Stimulated activated naive CD8-positive, alpha-beta T cell treated with anti-CD3 and anti-CD28 coated beads, Interleukin-15, amount 100 ng/mL, for 72 hours (primary cell): ENCODE measurements at regions not wholly inside any gene's neighbourhood (a gene's known extent, or its start where the extent isn't known, plus 50 kb on each side); places are given as distances from the start of the nearest gene placed in this dataset.
"Not testable (repeated sequence)": the region's sequence is repeated elsewhere in the genome, so short reads cannot be mapped to it uniquely, and the experiment has no call there.

Experiments
- ATAC-seq: fragments of 150-1000 bp; cut with Tn5 transposase; 2 replicates; pipeline ENCODE4 v1.10.0; 2021; ENCODE audit warnings: mild to moderate bottlenecking, moderate library complexity
- DNase-seq, 2 donors: peaks; one replicate each; pipeline ENCODE4 v3.0.0; 2021 to 2022
- H3K27ac Mint-ChIP-seq, 2 donors: one replicate each; pipeline ENCODE4 v1.8.0; 2022; ENCODE audit warnings: mild to moderate bottlenecking in 2 of 2, mixed read lengths in 2 of 2, moderate library complexity in 2 of 2
- H3K27me3 Mint-ChIP-seq: one replicate; pipeline ENCODE4 v1.8.0; 2022; ENCODE audit warnings: mixed read lengths
- H3K4me1 Mint-ChIP-seq: one replicate; pipeline ENCODE4 v1.8.0; 2022; ENCODE audit warnings: mild to moderate bottlenecking, mixed read lengths
- H3K4me3 Mint-ChIP-seq, 2 donors: one replicate each; pipeline ENCODE4 v1.8.0; 2022; ENCODE audit warnings: mild to moderate bottlenecking in 2 of 2, mixed read lengths in 2 of 2, moderate library complexity in 1 of 2
- H3K9me3 Mint-ChIP-seq, 2 donors: one replicate each; pipeline ENCODE4 v1.8.0; 2022; ENCODE audit warnings: mixed read lengths in 2 of 2

GRCh38 chr2:142665241-142665640 lies 212.2 kb upstream of the KYNU start:
- H3K27me3 Mint-ChIP-seq, result no peaks in the 10 kb centered on the region
- no peaks in the 10 kb centered on the region for H3K4me1 Mint-ChIP-seq
- no peak overlapping the region for H3K4me3 Mint-ChIP-seq
- no peak overlapping the region for H3K27ac Mint-ChIP-seq
- ATAC-seq (no peak), DNase-seq (no peak)
- H3K9me3 Mint-ChIP-seq, result no peaks in the 10 kb centered on the region

- Mint-ChIP-seq H3K27ac (no peak overlapping the region), H3K27me3 (no peaks in the 10 kb centered on the region), H3K4me3 (no peak overlapping the region), H3K9me3 (peaks cover 14 to 17% of the 10 kb centered on the region in 2 donors), H3K4me1 (no peaks in the 10 kb centered on the region)
- DNase-seq, result no peak
- ATAC-seq, result no peak
Measured at GRCh38 chr2:142650601-142651000, 226.9 kb upstream of the KYNU start.

GRCh38 chr2:142649581-142649980 lies 227.9 kb upstream of the KYNU start:
- no peaks in the 10 kb centered on the region for H3K27me3 Mint-ChIP-seq
- peaks cover 5 to 8% of the 10 kb centered on the region in 2 donors for H3K9me3 Mint-ChIP-seq
- no peak overlapping the region for H3K4me3 Mint-ChIP-seq
- DNase-seq, result no peak
- no peak for ATAC-seq
- H3K4me1 Mint-ChIP-seq, result no peaks in the 10 kb centered on the region
- H3K27ac Mint-ChIP-seq, result no peak overlapping the region

- H3K27ac Mint-ChIP-seq, result no peak overlapping the region
- H3K9me3 Mint-ChIP-seq, result peaks cover 0 to 11% of the 10 kb centered on the region in 2 donors
- H3K27me3 Mint-ChIP-seq, result no peaks in the 10 kb centered on the region
- DNase-seq (no peak), ATAC-seq (no peak)
- no peaks in the 10 kb centered on the region for H3K4me1 Mint-ChIP-seq
- H3K4me3 Mint-ChIP-seq, result no peak overlapping the region
Measured at GRCh38 chr2:142642650-142643049, 234.8 kb upstream of the KYNU start.

DNA sequence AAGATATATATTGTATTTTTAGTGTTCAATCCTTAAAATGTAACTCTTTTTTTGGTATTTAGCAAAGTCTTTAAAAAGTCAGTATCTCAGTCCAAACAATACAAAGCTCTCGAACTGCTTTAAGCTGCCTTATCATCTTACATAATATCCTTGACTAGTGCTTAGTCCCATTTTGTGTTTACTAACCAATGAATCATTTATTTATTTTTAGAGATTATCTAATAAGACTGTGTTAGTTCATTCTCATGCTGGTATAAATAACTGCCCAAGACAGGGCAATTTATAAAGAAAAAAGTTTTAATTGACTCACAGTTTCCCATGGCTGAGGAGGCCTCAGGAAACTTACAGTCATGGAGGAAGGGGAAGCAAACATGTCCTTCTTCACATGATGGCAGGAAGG lies 248.3 kb upstream of the KYNU start:
- no peak for ATAC-seq
- no peaks in the 10 kb centered on the region for H3K27me3 Mint-ChIP-seq
- H3K4me1 Mint-ChIP-seq, result no peaks in the 10 kb centered on the region
- no peak overlapping the region for H3K27ac Mint-ChIP-seq
- no peak overlapping the region for H3K4me3 Mint-ChIP-seq
- no peak for DNase-seq
- no peaks in the 10 kb centered on the region for H3K9me3 Mint-ChIP-seq

DNA sequence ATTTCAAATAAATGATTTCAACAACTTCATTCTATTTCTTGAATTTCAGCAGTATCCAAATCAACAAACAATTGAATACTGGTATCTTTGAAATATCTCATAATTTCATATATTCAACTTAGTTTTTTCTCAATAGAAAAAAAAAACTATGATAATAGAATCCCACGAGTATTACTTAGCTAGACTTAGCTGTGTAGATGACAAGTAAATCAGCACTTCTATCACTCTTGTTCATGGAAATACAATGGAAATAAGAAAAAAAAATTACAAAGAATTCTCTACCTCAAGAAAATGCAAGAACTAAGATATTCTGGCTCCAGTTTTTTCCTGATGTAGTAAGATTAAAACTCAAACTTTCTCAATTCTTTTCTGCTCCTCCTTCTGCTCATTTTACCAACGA lies 256.2 kb upstream of the KYNU start:
- Mint-ChIP-seq H3K9me3 (peaks cover 0 to 6% of the 10 kb centered on the region in 2 donors), H3K27me3 (no peaks in the 10 kb centered on the region), H3K27ac (no peak overlapping the region), H3K4me3 (no peak overlapping the region), H3K4me1 (no peaks in the 10 kb centered on the region)
- ATAC-seq (no peak), DNase-seq (no peak)

GRCh38 chr2:142617461-142617860 lies 260.0 kb upstream of the KYNU start:
- DNase-seq, result no peak
- ATAC-seq, result no peak
- H3K27ac Mint-ChIP-seq, result no peak overlapping the region
- no peak overlapping the region for H3K4me3 Mint-ChIP-seq
- no peaks in the 10 kb centered on the region for H3K4me1 Mint-ChIP-seq
- peaks cover 0 to 6% of the 10 kb centered on the region in 2 donors for H3K9me3 Mint-ChIP-seq
- H3K27me3 Mint-ChIP-seq, result no peaks in the 10 kb centered on the region

- H3K27me3 Mint-ChIP-seq, result no peaks in the 10 kb centered on the region
- H3K9me3 Mint-ChIP-seq, result peaks cover 0 to 6% of the 10 kb centered on the region in 2 donors
- DNase-seq (no peak), ATAC-seq (no peak)
- no peaks in the 10 kb centered on the region for H3K4me1 Mint-ChIP-seq
- no peak overlapping the region for H3K4me3 Mint-ChIP-seq
- H3K27ac Mint-ChIP-seq, result no peak overlapping the region
Measured at GRCh38 chr2:142615876-142616275, 261.6 kb upstream of the KYNU start.

- not testable (repeated sequence) for H3K27ac Mint-ChIP-seq, DNase-seq, H3K4me1 Mint-ChIP-seq, H3K27me3 Mint-ChIP-seq, ATAC-seq, H3K9me3 Mint-ChIP-seq, H3K4me3 Mint-ChIP-seq
Measured at GRCh38 chr2:142613193-142613592, 264.3 kb upstream of the KYNU start.

DNA sequence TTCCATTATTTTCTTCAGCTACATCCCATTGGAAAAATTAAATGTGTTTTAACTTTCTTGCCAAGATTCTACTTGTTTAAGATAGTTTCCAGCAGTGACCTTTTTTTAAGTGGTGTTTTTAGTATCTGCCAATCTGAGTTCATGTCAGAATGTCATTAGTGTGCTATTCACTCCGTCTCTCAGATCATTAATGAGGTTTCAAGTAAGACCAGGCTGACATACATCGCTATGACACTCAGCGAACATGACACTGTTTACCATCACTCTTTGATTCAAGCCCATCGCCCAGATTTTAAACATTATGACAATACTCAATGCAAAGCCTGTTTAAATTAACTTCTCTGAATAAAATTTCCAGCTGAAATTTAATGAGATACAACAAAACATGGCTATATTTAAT lies 272.0 kb upstream of the KYNU start:
- no peak for DNase-seq
- no peak for ATAC-seq
- Mint-ChIP-seq H3K27ac (no peak overlapping the region), H3K9me3 (no peaks in the 10 kb centered on the region), H3K4me1 (no peaks in the 10 kb centered on the region), H3K27me3 (no peaks in the 10 kb centered on the region), H3K4me3 (no peak overlapping the region)

DNA sequence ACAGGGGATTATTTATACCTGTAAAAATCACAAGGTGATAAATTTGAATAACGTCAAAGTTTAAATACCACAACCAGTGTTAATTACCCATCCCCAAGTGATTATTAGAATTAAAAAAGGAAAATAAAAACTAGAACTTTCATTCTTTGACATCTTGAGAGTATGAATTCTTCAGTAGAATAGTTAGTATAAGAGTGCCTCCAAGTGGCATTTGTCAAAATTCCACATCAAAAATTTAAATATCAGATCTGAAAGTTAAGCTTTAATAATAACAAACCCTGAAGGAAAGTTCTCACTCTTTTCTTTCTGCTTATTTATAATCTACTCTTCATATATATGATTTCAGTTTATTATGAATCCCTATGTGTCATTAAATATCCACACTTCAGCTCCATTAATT lies 273.7 kb upstream of the KYNU start:
- H3K4me3 Mint-ChIP-seq, result no peak overlapping the region
- H3K4me1 Mint-ChIP-seq, result no peaks in the 10 kb centered on the region

DNA sequence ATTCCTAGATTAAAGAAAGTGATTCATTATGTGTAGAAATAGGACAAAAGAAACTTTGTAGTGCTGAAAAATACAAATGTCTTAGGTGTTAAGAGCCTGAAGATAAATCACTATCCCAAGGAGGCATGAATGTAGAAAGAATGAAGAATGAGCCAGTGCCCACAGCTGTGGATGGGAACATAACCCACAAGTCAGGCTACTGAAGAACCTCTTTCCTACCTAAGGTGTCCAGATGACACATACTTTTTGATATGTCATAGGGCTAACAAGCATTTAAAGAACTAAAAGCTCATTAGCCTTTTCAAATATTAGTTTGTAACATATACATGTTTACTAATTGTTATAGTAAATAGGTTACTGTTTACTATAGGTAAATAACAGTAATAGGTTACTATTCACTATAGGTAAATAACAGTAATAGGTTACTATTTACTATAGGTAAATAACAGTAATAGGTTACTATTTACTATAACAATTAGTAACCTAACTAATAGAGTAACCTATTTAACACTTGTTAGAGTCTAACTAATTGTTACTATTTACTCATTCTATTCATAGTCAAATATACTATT lies 275.0 kb upstream of the KYNU start:
- Mint-ChIP-seq H3K9me3 (no peaks in the 10 kb centered on the region), H3K4me1 (no peaks in the 10 kb centered on the region), H3K27me3 (no peaks in the 10 kb centered on the region), H3K4me3 (no peak overlapping the region), H3K27ac (no peak overlapping the region)
- ATAC-seq (no peak), DNase-seq (no peak)

More for the DNA sequence above, 273.7 kb upstream of the KYNU start:
- no peaks in the 10 kb centered on the region for H3K27me3 Mint-ChIP-seq
- ATAC-seq (no peak), DNase-seq (no peak)
- no peak overlapping the region for H3K27ac Mint-ChIP-seq
- H3K9me3 Mint-ChIP-seq, result no peaks in the 10 kb centered on the region

DNA sequence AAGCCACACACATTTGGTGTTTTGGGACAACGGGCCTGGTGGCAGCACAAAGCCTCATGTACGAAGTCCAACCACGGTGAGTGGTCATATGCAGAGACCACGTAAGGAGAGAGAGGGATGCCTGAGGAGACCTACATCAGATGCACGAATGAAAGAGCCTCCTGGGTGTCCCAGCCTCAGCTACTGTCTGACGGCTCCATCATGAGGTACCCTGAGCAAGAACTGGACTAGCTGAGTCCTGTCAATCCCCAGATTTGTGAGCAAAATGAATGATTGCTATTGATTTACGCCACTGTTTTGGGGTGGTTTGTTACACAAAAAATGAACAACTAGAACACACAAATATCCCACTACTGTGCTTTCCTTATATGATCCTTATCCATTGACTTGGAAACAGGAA lies 275.7 kb upstream of the KYNU start:
- DNase-seq (no peak), ATAC-seq (no peak)
- Mint-ChIP-seq H3K4me3 (no peak overlapping the region), H3K9me3 (no peaks in the 10 kb centered on the region), H3K4me1 (no peaks in the 10 kb centered on the region), H3K27ac (no peak overlapping the region), H3K27me3 (no peaks in the 10 kb centered on the region)

DNA sequence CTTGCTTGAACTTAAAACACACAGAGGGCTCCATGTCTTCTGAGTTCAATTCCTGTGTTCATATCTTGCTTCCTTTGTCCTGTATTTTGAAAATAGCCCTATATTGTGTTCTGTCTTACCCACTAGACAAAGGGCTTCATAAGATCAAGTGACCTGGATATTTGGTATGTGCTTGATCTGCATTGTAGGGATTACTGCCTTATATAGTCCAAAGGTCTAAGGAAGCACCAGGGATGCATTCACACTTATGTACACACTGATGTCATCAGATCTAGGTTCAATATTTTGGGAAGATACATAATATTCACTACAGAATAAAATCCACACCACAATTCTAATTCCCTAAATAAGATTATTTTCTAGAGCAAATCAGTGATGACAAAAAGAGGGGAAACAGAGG lies 278.0 kb upstream of the KYNU start:
- Mint-ChIP-seq H3K9me3 (no peaks in the 10 kb centered on the region), H3K27me3 (no peaks in the 10 kb centered on the region), H3K4me1 (no peaks in the 10 kb centered on the region), H3K27ac (no peak overlapping the region), H3K4me3 (no peak overlapping the region)
- ATAC-seq (no peak), DNase-seq (no peak)

- no peak for DNase-seq
- Mint-ChIP-seq H3K27ac (no peak overlapping the region), H3K4me3 (no peak overlapping the region), H3K4me1 (no peaks in the 10 kb centered on the region), H3K27me3 (no peaks in the 10 kb centered on the region), H3K9me3 (peaks cover 0 to 3% of the 10 kb centered on the region in 2 donors)
- ATAC-seq, result no peak
Measured at GRCh38 chr2:142598846-142599245, 278.6 kb upstream of the KYNU start.

- no peak for DNase-seq
- no peaks in the 10 kb centered on the region for H3K4me1 Mint-ChIP-seq
- H3K27me3 Mint-ChIP-seq, result no peaks in the 10 kb centered on the region
- H3K27ac Mint-ChIP-seq, result no peak overlapping the region
- H3K9me3 Mint-ChIP-seq, result peaks cover 0 to 4% of the 10 kb centered on the region in 2 donors
- no peak overlapping the region for H3K4me3 Mint-ChIP-seq
- ATAC-seq, result no peak
Measured at GRCh38 chr2:142596334-142597088, 281.0 kb upstream of the KYNU start.

GRCh38 chr2:142594935-142595334 lies 282.5 kb upstream of the KYNU start:
- Mint-ChIP-seq H3K9me3 (peaks cover 0 to 4% of the 10 kb centered on the region in 2 donors), H3K4me1 (no peaks in the 10 kb centered on the region), H3K4me3 (no peak overlapping the region), H3K27me3 (no peaks in the 10 kb centered on the region), H3K27ac (no peak overlapping the region)
- ATAC-seq, result no peak
- DNase-seq, result no peak
